Thoracic aorta (tissue), 2 donors: ENCODE measurements at regions not wholly inside any gene's neighbourhood (a gene's known extent, or its start where the extent isn't known, plus 50 kb on each side); places are given as distances from the start of the nearest gene placed in this dataset.

Experiments
- ATAC-seq: fragments of 150-250 bp; one replicate; pipeline ENCODE4 v1.8.0; 2017; ENCODE audit warnings: low read depth; ENCODE audit not compliant: insufficient number of reproducible peaks, low FRiP score
- DNase-seq: peaks from one replicate; pipeline ENCODE4 v3.0.0-alpha.2; 2020; ENCODE audit warnings: low spot score
- H3K27ac ChIP-seq, 2 donors: fragments of 200-600 bp; sonication (generic); 1 replicate in 1 of 2; 2 replicates in 1 of 2; pipeline ENCODE4 v1.5.1; 2016; ENCODE audit warnings: mild to moderate bottlenecking in 2 of 2, moderate library complexity in 2 of 2
- H3K27me3 ChIP-seq: fragments of 200-600 bp; sonication (generic); replicated peaks from 2 replicates; pipeline ENCODE4 v1.6.0; 2016; ENCODE audit warnings: mild to moderate bottlenecking; ENCODE audit not compliant: insufficient read depth
- H3K36me3 ChIP-seq: fragments of 200-600 bp; sonication (generic); one replicate; pipeline ENCODE4 v1.5.1; 2016
- H3K4me1 ChIP-seq, 2 donors: fragments of 200-600 bp; sonication (generic); 1 replicate in 1 of 2; 2 replicates in 1 of 2; pipeline versions ENCODE4 v1.5.1 to v1.6.0; 2016; ENCODE audit warnings: low read depth in 2 of 2, mild to moderate bottlenecking in 1 of 2; ENCODE audit not compliant: control insufficient read depth in 1 of 2
- H3K4me3 ChIP-seq: fragments of 200-600 bp; sonication (generic); 2 replicates; pipeline ENCODE4 v1.5.1; 2016; ENCODE audit warnings: mild to moderate bottlenecking
- H3K9me3 ChIP-seq: fragments of 200-600 bp; sonication (generic); 2 replicates; pipeline ENCODE4 v1.5.1; 2016
- CTCF ChIP-seq: fragments of 200-600 bp; sonication (generic); IDR thresholded peaks from one replicate; pipeline ENCODE4 v1.5.1; 2019; ENCODE audit warnings: antibody characterized with exemption

- no peaks in the 10 kb centered on the region for H3K4me1 ChIP-seq
- DNase-seq, result no peak
- TF ChIP-seq CTCF, result no peak
- no peaks in the 10 kb centered on the region for H3K36me3 ChIP-seq
- no peak overlapping the region for H3K27ac ChIP-seq
- H3K4me3 ChIP-seq, result no peak overlapping the region
- no peaks in the 10 kb centered on the region for H3K27me3 ChIP-seq
- no peak for ATAC-seq
- no peaks in the 10 kb centered on the region for H3K9me3 ChIP-seq
Measured at GRCh38 chr5:167579693-167580055, 711.8 kb upstream of the WWC1 start.

DNA sequence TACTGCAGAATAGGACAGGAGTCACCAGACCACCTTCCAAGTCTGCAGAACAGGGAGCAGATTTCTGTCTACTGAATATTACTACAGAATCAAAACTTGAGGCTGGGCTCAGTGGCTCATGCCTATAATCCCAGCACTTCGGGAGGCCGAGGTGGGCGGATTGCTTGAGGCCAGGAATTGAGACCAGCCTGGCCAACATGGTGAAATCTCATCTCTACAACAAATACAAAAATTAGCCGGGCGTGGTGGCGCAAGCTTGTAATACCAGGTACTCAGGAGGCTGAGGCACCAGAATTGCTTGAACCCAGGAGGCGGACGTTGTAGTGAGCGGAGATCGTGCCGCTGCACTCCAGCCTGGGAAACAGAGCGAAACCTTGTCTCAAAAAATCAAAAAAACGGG lies 710.8 kb upstream of the WWC1 start:
- no peaks in the 10 kb centered on the region for H3K36me3 ChIP-seq
- TF ChIP-seq CTCF, result no peak
- no peak overlapping the region for H3K27ac ChIP-seq
- ATAC-seq (no peak), DNase-seq (no peak)
- H3K4me1 ChIP-seq, result no peaks in the 10 kb centered on the region
- H3K27me3 ChIP-seq, result no peaks in the 10 kb centered on the region
- no peak overlapping the region for H3K4me3 ChIP-seq
- H3K9me3 ChIP-seq, result no peaks in the 10 kb centered on the region

- no peaks in the 10 kb centered on the region for H3K9me3 ChIP-seq
- no peak for TF ChIP-seq CTCF
- ATAC-seq, result no peak
Measured at GRCh38 chr5:167582283-167582682, 709.2 kb upstream of the WWC1 start.

DNA sequence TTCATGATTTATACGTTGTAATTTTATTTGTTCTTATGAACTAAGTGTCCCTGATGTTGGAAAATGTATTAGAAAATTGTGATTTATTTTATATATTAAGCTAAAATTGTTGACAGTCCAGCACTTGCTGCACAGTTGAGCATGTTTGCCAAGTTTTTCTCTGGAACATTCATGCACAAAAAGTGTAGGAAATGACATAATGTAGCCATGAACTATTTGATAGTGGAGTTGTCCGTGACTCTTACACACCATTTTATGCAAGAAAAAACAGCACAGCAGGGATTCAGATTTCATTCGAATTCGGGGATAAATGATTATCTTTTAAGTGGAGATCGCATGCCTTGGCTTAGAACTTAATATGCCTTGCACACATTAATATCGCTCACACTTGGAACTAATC lies 708.6 kb upstream of the WWC1 start:
- Histone ChIP-seq H3K27me3 (no peaks in the 10 kb centered on the region), H3K9me3 (no peaks in the 10 kb centered on the region), H3K27ac (no peak overlapping the region), H3K36me3 (no peaks in the 10 kb centered on the region), H3K4me3 (no peak overlapping the region), H3K4me1 (no peaks in the 10 kb centered on the region)
- no peak for DNase-seq
- no peak for ATAC-seq
- TF ChIP-seq CTCF, result no peak

More at GRCh38 chr5:167582283-167582682, 709.2 kb upstream of the WWC1 start:
- Histone ChIP-seq H3K27me3 (no peaks in the 10 kb centered on the region), H3K27ac (no peak overlapping the region), H3K4me1 (no peaks in the 10 kb centered on the region), H3K36me3 (no peaks in the 10 kb centered on the region), H3K4me3 (no peak overlapping the region)
- no peak for DNase-seq

- Histone ChIP-seq H3K4me3 (no peak overlapping the region), H3K27me3 (no peaks in the 10 kb centered on the region), H3K9me3 (no peaks in the 10 kb centered on the region), H3K4me1 (no peaks in the 10 kb centered on the region), H3K36me3 (no peaks in the 10 kb centered on the region), H3K27ac (no peak overlapping the region)
- DNase-seq, result no peak
- no peak for ATAC-seq
- no peak for TF ChIP-seq CTCF
Measured at GRCh38 chr5:167585184-167585583, 706.3 kb upstream of the WWC1 start.
